A204.1 (cell line): ENCODE measurements at regions not wholly inside any gene's neighbourhood (a gene's known extent, or its start where the extent isn't known, plus 50 kb on each side); places are given as distances from the start of the nearest gene placed in this dataset.

Experiments
- FAIRE-seq: peaks from 2 replicates; lab custom pipeline; 2012; peaks lifted over from hg19 to GRCh38; lab: Jason Lieb, UNC

DNA sequence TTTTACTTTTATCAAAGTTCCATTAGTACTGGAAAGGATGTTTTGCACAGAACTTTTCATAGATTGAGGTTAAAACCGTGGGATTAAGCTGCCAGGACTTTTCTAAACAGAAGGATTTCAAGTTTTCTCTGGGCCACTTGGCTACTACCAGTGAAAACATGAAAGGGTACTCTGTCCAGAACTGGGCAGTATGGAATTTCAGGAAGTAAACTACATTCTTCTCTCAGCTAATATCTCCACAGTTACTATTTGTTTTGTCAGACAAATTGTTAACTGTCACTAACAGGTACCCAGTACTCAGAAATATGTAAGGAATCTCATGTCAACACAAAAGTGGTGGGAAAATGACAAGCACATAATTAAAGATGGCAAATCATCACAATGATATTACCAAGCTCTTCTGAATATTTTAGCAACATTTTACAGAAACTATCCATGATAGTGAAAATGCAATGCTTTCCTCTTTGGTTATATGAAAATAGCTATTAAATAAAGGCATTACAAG is 454.4 kb downstream of the C4orf33 start:
- FAIRE-seq = no peak

DNA sequence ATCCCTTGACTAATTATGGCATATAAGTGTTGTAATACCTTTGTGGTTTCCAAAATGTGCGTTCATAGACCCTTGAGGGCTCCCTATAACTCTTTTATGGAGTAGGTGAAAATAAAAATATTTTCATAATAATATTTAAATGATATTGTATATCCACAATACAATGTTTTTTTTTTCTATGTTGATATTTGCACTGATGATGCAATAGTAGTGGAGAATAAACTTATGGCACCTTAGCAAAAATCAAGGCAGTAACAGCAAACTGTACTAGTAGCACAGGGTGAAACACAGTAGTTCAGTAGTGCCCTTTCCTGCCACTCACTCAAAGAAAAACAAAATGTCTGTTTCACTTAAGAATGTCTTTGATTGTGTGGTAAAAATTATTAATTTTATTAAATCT is 465.3 kb downstream of the C4orf33 start:
- no peak for FAIRE-seq

DNA sequence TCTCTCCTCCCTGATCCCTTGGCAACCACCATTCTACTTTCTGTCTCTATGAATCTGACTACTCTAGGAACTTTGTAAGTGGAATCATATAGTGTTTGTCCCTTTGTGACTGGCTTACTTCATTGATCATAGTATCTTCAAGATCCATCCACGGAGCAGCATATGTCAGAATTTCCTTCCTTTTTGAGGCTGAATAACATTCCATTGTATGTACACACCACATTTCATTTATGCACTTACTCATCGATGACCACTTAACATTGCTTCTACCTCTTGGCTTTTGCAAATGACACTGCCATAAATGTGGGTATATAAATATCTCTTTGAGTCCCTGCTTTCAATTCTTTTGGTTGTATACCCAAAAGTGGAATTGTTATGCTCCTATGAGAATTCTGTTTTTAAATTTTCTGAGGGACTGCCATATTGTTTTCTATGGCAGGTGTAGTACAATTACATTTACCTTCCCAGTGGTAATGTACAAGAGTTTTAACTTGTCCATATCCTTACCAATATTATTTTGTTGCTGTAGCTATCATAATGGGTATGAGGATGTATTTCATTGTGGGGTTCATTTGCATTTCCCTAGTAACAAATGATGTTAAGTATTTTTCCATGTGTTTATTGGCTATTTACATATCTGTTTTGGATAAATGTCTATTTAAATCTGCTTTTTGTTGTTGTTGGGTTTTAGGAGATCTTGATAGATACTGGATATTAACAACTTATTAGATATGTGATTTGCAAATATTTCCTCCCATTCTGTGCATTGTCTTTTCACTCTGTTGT is 466.1 kb downstream of the C4orf33 start:
- no peak for FAIRE-seq

DNA sequence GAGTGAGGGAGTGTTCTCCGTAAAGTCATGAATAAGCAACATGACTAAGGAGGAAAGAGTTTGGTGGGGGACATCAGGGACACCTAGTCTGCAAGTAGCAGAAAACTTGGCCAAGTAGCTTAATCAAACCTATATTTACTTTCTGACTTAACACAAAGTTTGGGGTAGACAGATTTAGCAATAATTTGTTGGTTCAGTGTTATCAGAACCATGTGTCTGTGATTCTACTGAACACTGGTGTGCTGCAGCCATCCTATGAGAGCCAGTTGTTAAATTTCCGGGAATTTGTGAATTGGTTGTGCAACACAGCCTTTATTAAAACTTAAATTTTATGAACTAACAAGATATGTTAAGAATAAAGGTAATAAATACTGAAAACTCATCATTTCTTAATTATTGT is 469.3 kb downstream of the C4orf33 start:
- FAIRE-seq = no peak

DNA sequence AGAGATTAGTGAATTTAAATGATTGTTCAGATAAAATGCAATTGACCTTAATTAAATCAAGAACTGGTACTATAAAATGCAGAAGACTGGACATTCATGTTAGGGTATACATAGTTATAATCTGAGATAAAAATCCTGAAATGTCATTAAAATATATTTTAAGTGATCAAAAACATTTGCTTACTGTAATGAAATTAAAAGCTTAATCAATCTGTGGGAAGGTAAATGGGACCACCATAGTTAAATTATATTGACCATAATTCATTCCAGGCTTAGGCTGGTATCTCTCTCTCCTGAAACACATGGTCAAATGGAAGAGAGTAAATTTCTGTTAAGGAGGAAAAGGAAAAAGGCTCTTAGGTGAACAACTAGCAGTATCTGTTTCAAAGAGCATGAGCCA is 474.4 kb downstream of the C4orf33 start:
- no peak for FAIRE-seq

DNA sequence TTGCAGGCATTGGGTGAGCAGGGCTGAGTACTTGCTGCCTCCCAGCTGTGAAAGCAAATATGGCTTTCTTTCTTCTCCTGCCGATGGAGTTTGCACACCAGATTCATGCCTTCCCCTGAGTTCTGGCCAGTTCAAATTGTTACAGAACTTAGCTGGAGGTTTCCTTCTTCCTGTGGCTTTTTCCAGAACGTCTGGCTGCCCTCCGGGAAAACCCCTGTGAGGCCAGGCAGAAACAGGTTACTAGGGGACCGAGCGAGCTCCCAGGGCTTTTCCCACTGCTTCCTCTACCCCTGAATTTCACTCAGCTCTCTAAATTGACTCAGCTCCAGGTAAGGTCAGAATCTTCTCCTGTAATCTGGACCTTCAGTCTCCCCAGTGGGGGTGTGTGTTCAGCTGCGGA is 482.4 kb downstream of the C4orf33 start:
- no peak for FAIRE-seq

DNA sequence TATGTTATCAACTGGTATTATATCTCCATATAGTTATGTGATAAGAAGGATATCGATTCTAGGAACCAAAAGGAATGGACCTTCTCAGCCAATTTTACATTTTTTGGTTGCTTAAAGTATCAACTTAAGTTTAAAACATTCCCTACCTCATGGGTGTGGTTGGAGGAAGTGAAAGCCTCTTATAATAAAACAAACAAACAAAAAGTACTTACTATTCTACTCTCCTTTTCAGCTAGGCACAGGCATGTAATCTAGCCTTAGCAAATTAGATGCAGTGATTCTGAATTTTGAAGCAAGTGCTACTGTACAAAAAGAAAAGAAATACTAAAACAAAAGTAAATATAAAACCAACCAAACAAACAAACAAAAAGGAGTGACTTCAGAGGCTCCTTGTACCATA is 485.4 kb downstream of the C4orf33 start:
- no peak for FAIRE-seq

DNA sequence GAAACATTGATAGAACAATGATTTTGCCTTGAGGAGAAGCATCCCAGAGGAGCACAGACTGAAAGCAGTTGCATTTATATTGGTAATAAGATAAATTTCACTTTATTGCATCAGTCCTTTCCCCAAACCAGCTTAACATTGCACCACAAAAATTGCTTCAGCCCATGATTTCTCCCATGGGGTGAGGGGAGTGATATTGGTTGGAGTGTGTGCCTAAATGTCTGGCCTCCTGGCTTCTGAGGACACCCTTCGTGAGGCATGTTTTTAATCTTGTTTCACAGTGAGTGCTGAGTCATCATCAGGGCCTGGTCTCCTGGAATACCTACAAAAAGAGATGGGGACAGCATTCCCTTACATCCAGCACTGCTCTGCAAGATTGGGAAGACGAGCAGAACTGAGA is 487.9 kb downstream of the C4orf33 start:
- no peak for FAIRE-seq

DNA sequence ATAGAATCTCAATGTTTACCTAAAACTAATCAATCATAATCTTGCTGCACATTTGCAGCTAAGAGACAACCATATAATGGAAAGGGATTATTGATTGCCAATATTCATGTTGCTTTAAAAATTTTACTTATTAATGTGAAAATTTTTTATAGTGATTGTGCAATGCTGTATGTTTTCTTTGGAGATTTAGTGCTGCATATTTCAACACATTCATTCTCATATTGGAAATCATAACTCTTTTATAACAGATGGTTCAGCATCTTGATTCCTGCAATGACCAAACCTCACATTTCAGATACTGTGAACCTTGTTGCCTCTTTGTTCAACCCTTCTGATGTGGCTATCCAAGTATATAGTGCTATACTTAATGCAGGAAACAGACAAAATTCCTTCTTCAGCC is 502.6 kb downstream of the C4orf33 start:
- no peak for FAIRE-seq

DNA sequence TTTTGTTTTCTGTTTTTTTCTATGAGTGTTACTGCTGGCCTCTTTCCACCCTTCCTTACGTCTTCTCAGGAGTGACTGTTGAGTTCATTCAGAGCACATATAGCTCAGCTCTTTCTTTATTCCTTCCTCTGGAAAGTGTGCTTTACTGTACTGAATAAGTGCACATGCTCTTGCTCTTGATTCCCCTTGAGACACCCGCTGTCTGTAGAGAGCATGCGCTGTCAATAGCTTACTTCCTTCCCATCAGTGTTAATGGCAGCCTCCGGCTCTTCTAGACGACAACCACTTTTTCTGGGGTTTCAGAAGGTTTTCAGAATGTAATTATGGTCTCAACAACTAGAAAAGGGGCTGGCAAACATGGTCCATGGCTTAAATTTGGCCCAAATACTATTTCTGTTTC is 504.9 kb downstream of the C4orf33 start:
- no peak for FAIRE-seq

DNA sequence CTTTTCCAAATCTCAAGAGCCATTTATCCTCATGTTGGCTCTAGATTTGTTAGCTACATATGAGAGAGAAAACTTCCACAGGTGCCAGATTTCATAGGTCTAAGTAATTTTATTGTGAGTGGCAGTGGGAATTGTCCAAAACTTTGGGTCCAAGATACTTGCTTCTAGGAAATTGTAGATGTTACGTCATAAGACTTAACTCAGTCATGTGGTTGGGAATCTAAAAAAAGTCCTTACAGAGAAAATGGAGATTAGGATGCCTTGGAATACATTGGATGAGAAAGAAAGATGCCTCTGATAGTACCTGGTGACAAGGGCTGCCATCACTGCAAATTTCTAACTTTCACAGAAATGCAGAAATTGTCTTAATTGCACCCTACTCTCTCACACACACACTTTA is 506.5 kb downstream of the C4orf33 start:
- FAIRE-seq = no peak

DNA sequence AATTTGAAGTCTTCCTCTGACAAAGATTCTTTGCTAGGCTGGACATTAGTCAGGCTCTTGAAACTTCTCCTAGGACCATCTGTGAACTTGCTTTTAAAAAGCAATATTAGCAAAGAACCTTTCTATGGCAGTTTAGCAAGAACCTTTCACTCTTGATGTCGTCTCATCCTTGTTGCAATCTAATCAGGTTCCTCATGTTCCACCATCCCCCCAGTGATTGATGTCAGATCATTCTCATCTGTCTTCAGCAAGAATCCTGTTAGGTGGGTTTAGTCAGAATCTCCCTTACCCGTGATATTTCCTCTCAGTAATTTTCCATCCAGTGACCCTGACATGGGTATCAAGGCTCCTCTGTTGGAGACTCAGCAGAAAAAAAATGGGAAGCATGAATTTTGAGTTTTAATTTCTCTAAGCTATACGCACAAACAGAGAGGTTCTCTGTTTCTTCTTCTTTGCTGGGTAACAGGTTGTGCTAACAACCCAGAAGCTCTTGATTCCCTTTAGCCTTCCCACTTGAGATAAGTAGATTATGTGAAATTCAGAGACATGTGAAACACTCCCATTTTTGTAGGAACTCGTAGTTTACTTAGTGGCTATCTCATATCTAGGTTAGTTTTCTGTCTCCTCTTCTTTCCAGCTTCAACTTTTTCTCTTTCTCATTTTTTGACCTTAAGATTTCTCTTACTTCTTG is 507.4 kb downstream of the C4orf33 start:
- no peak for FAIRE-seq

DNA sequence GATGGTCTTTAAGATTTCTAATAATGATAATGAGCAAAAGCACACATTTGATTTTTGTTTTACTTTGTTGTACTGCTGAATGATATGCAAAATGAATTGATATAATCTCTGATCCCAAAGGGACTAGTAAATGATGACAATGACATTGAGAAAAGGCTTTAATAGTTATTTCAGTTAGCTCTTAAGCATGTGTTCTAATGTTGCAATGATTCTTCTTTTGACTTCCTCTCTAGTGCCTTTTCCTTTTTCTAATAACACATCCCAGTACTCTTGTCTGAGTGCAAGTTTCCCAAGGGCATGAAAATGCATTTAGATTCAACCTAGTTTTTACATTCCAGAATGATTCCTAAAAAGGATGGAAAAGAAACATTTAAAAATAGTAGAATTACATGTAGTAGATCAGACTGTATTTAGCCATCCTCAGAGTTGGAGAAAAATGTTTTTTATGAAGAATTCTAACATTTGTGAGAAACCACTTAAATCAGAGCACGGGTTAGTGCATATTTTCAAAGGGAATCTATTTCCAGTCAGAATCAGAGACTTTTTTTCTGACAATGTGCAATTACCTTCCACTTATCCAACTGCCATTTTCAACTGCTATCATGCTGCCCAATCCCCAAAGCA is 508.8 kb downstream of the C4orf33 start:
- no peak for FAIRE-seq

DNA sequence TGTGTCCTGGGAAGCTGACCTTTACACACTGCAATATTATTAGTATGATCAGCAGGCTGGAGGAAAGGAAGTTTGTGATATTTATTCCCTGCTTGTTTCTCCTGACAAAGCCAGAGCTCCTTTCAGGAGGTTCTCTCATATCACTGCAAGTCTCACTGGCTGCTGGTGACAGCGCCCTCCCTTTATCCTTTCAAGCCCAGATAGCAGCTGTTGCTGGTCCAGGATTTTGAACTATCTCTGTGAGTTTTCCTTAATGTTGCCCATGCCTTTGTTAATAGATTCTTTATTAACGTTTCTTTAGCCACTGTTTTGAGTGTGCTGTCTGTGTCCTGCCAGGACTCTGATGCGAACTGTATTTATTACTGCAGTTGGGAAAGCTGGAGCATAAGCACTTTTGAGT is 518.7 kb downstream of the C4orf33 start:
- FAIRE-seq = no peak

DNA sequence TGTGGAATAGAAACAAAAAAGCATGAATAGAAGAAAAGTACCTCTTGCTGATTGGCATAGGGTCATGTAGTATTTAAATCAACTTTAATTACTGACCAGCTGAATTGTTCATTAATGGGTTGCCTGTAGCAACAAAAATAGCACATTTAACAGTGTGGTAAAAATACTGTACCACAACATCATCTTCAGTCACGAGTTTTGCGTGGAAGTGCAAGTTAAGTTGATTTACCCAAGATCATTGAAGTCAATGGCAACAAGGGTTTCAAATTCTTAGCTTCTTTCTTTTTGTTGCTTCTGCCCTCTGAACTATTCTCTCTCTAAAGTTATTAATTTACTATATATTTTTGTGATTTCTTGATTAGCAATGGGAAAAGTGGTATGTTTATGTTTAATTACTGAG is 526.6 kb downstream of the C4orf33 start:
- FAIRE-seq = no peak

DNA sequence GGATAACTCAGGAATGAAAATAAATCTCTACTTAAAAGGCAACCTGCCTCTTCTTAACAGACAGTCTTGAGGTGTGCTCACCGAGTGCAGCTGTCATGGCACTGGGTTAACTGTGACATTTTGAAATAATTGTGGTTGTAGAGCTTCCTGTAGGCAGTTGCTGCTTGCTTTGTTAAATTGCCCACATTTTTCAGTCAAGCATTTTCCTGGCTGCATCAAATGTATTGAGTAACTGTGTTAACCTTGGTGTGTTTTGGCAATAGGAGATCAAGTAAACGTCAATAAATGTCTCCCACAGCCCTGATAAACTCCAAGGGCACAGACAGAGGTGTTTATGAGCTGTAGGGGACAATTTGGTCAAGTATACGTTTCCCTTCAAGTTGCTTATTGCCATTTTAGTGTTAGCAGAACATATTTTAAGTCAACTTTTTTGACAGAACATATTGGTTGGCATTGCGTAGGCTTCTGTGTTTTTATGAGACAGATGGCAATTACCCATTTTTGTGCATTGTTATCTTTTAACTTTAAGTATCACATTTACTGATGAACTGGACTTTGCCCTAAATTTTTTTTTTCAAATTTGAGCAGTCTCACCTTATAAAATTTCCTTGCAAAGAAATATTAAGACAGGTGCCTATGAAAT is 527.4 kb downstream of the C4orf33 start:
- FAIRE-seq = no peak

DNA sequence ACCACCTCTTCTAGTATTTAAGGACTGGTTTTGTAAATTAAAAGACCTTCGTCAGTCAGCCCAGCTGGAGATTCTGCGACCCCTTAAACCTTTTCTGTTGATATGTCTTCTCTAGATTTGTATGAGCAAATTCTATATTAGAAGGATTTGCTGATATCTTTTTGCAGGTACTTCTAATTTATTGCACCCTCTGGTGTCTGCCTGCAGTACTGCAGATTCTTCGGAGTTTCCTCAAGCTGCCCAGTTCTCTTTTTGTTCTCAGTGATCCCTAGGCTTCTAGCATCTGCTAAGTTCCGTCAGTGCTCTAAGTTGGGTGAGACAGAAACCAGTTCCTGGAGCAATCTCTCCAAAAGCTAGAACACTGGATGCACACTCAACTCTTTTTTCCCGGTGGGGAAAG is 545.2 kb downstream of the C4orf33 start:
- FAIRE-seq = peak; percentile 49

DNA sequence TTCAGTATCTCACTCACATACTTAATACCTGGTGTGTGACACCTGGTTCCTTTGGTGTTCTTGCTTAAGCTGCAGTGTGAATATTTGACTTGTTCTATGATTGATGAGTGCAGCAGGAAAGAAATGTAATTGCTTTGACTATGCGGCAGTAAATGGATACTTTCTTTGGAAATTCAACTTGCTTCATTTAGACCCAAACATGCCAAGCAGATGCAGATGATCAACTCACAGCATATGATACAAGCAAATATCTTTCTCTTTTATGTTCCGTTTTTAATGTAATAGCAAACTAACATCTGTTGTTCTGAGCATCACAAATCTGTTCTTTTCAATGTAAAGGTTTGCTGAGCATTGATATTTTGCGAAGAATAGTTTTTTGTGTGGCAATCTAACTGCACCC is 549.5 kb downstream of the C4orf33 start:
- no peak for FAIRE-seq

DNA sequence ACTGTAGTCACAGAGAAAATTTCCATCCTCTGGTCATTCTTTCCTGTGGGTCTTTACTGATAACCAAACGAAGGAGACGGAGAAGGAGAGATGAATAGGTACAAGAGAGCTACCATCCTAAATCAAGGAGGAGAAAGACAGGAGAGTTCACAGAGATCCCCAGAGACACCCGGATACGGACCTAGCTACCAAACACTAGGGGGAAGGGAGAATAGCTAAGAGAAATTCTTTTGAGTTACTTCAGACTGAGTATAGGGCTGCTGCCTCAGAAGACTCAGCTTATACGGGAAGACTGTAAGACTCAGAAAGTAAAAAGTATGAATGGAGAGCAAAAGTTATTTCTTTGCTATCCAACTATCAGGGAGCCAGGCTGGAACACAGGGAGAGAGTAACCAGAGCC is 572.1 kb downstream of the C4orf33 start:
- FAIRE-seq = no peak

DNA sequence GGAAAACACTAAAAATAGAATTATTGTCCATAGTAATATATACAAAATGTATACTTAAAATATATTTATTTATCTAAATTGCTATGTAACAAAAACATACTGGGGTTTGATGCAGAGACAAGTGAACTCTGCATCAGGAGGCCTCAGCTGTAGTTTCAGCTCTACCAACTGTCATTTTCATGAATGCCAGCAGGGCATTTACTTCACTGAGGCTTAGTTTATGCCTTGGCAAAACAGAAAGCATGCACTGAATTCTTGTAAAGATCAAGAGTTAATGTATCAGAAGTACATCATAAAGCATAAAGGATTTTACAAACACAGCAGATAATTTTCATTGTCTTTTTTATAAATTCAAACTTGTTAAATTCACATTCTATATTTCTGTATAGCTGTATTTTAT is 577.0 kb downstream of the C4orf33 start:
- no peak for FAIRE-seq

DNA sequence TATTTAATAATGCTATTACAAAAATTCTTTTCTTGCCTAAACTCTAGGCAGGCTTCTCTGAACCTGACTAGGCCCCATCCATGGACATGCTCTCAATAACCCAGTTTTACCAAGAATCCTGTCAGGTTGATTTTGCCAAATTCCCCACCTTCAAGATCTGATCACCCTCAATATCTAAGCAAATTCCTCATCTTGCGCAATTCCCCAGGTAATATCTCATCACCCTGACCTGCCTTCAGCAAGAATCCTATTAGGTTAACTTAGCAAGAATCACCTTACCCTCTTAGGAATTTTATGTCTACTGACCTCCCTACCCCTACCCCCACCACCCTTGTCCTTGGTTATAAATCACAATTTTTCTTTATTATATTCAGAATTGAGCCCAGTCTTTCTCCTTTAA is 579.1 kb downstream of the C4orf33 start:
- no peak for FAIRE-seq

DNA sequence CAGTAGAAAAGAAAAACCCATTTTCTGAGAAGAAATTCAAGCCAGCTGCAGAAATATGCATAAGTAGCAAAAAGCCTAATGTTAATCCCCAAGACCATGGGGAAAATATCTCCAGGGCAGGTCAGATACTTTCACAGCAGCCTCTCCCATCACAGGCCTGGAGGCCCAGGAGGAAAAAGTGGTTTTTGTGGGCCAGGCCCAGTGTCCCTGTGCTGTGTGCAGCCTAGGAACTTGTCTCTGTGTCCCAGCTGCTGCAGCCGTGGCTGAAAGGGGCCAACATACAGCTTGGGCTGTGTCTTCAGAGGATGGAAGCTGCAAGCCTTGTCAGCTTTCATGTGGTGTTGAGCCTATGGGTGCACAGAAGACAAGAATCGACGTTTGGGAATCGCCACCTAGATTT is 581.0 kb downstream of the C4orf33 start:
- FAIRE-seq = no peak

DNA sequence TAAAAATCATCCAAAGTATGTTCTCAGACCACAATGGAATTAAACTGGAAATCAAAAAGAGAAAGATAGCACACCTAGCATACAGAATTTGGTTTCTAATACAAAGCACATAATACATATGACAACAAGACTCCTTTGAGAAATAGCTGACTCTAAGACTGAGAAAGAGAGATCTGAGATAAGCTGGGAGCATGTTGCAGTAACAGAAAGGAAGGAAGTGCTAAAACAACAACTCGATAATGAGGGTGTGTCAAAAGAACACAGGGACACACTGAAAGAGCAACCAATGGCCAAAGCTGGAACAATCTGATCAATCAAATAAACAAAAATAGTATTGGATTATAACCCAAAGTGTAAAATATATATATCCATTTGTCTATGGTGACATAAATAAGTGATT is 586.6 kb downstream of the C4orf33 start:
- no peak for FAIRE-seq
